ENCODE measurements at regions not wholly inside any gene's neighbourhood (a gene's known extent, or its start where the extent isn't known, plus 50 kb on each side); places are given as distances from the start of the nearest gene placed in this dataset.

DNA sequence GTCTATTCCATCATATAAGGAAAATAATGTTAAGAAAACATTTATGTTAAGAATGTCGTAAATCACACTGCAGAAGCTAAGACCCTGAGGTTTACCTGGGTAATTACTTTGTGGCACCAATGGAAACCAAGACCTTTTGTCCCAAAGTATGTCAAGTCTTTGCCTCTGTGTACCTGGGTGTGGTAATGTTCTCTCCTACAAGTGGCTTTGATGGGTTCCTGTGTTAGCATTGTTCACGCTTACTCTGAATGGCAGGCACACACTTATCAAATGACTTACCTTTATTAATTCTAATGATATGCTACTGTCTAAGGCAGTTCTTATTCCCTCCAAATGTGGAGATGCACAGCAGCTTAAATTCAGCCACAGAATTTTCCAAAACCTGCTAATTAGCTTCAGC lies 206.1 kb downstream of the KCTD12 start:
- H3K9me3 ChIP-seq (ENCODE audit: low read depth, low read length, poor library complexity, severe bottlenecking): no peaks in the 10 kb centered on the region
- no peaks in the 10 kb centered on the region for H3K4me1 ChIP-seq (ENCODE audit: insufficient read depth, low read length, poor library complexity, severe bottlenecking)
- H3K27me3 ChIP-seq (replicated peaks; ENCODE audit: insufficient read depth, low read depth, low read length, poor library complexity): no peaks in the 10 kb centered on the region
- DNase-seq (ENCODE audit: low spot score): no peak
- ChIA-PET POLR2A (ENCODE audit: low non-redundant PET) (no interaction called here), CTCF (no interaction called here)
- H3K4me3 ChIP-seq (ENCODE audit: low read depth, low read length, poor library complexity, severe bottlenecking): no peak overlapping the region
- intact Hi-C loops (cut with micrococcal nuclease; ENCODE audit: unreplicated experiment): no loop called here
- TF ChIP-seq EZH2 (IDR thresholded peaks at IDR 0.05; ENCODE audit: borderline replicate concordance, low read depth, low read length, poor library complexity, severe bottlenecking): no peak
- TF ChIP-seq, protein P1, sequence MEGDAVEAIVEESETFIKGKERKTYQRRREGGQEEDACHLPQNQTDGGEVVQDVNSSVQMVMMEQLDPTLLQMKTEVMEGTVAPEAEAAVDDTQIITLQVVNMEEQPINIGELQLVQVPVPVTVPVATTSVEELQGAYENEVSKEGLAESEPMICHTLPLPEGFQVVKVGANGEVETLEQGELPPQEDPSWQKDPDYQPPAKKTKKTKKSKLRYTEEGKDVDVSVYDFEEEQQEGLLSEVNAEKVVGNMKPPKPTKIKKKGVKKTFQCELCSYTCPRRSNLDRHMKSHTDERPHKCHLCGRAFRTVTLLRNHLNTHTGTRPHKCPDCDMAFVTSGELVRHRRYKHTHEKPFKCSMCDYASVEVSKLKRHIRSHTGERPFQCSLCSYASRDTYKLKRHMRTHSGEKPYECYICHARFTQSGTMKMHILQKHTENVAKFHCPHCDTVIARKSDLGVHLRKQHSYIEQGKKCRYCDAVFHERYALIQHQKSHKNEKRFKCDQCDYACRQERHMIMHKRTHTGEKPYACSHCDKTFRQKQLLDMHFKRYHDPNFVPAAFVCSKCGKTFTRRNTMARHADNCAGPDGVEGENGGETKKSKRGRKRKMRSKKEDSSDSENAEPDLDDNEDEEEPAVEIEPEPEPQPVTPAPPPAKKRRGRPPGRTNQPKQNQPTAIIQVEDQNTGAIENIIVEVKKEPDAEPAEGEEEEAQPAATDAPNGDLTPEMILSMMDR (conservative IDR thresholded peaks at IDR 0.05; ENCODE audit: low read depth, low read length): no peak
- no TSS peak for BruUV-seq (replicated peaks)
- no peak overlapping the region for H3K27ac ChIP-seq (ENCODE audit: low read depth, low read length, poor library complexity, severe bottlenecking)
- no peaks in the 10 kb centered on the region for H3K36me3 ChIP-seq (ENCODE audit: insufficient read depth, low read length, poor library complexity, severe bottlenecking)

DNA sequence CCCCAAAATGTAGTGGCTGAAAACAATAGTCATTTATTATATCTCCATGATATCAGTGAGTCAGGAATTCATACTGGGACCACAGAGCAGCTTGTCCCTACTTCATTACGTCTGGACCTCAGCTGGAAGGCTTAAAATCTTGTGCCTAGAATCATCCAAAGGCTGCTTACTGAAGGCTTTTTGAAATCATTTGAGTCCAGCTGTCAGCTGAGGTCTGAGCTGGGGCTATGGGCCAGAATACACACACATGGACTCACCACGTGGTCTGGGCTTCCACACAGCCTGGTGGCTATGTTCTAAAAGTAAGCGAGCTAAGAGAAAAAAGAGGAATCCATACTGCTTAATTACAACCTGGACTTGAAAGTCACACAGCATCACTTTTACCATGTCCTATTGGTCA lies 209.2 kb downstream of the KCTD12 start:
- no TSS peak for BruUV-seq (replicated peaks)
- H3K36me3 ChIP-seq (ENCODE audit: insufficient read depth, low read length, poor library complexity, severe bottlenecking): no peaks in the 10 kb centered on the region
- ChIA-PET POLR2A (ENCODE audit: low non-redundant PET) (no interaction called here), CTCF (no interaction called here)
- H3K4me1 ChIP-seq (ENCODE audit: insufficient read depth, low read length, poor library complexity, severe bottlenecking): no peaks in the 10 kb centered on the region
- H3K4me3 ChIP-seq (ENCODE audit: low read depth, low read length, poor library complexity, severe bottlenecking): no peak overlapping the region
- TF ChIP-seq EZH2 (IDR thresholded peaks at IDR 0.05; ENCODE audit: borderline replicate concordance, low read depth, low read length, poor library complexity, severe bottlenecking): no peak
- TF ChIP-seq, protein P1 (conservative IDR thresholded peaks at IDR 0.05; ENCODE audit: low read depth, low read length): no peak
- no peak for DNase-seq (ENCODE audit: low spot score)
- no peaks in the 10 kb centered on the region for H3K9me3 ChIP-seq (ENCODE audit: low read depth, low read length, poor library complexity, severe bottlenecking)
- no peaks in the 10 kb centered on the region for H3K27me3 ChIP-seq (replicated peaks; ENCODE audit: insufficient read depth, low read depth, low read length, poor library complexity)
- H3K27ac ChIP-seq (ENCODE audit: low read depth, low read length, poor library complexity, severe bottlenecking): no peak overlapping the region
- intact Hi-C loops (cut with micrococcal nuclease; ENCODE audit: unreplicated experiment): no loop called here

DNA sequence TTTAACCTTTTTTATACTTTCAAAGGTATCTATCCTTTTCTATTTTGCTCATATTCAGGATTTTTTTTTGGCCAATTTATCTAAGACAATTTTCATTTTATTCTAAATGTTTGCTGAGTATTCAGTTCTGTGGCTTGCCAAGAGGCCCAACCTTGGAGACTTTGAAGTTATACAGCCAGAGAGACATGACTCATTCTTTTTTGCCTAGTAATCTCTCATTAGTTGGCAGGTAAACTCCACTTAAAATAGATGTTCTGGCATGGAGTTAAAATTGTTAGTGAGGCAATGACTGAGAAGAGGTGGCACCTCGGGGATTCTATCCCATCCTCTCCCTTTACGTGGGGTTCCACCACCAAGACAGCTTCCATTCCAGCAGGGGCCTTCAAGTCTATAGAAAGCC lies 213.8 kb downstream of the KCTD12 start:
- no TSS peak for BruUV-seq (replicated peaks)
- CTCF ChIA-PET: no interaction called here
- POLR2A ChIA-PET (ENCODE audit: low non-redundant PET): no interaction called here
- Histone ChIP-seq H3K4me1 (ENCODE audit: insufficient read depth, low read length, poor library complexity, severe bottlenecking) (no peaks in the 10 kb centered on the region), H3K9me3 (ENCODE audit: low read depth, low read length, poor library complexity, severe bottlenecking) (no peaks in the 10 kb centered on the region), H3K27ac (ENCODE audit: low read depth, low read length, poor library complexity, severe bottlenecking) (no peak overlapping the region), H3K4me3 (ENCODE audit: low read depth, low read length, poor library complexity, severe bottlenecking) (no peak overlapping the region), H3K27me3 (replicated peaks; ENCODE audit: insufficient read depth, low read depth, low read length, poor library complexity) (no peaks in the 10 kb centered on the region), H3K36me3 (ENCODE audit: insufficient read depth, low read length, poor library complexity, severe bottlenecking) (no peaks in the 10 kb centered on the region)
- intact Hi-C loops (cut with micrococcal nuclease; ENCODE audit: unreplicated experiment): no loop called here
- TF ChIP-seq, protein P1 (conservative IDR thresholded peaks at IDR 0.05; ENCODE audit: low read depth, low read length): no peak
- TF ChIP-seq EZH2 (IDR thresholded peaks at IDR 0.05; ENCODE audit: borderline replicate concordance, low read depth, low read length, poor library complexity, severe bottlenecking): no peak
- no peak for DNase-seq (ENCODE audit: low spot score)

All from A673 (cell line).